Testis (tissue), 2 donors: ENCODE measurements at regions not wholly inside any gene's neighbourhood (a gene's known extent, or its start where the extent isn't known, plus 50 kb on each side); places are given as distances from the start of the nearest gene placed in this dataset.

Source experiments
- DNase-seq: peaks from one replicate; pipeline ENCODE4 v3.0.0-alpha.2; 2019
- H3K27ac ChIP-seq, 2 donors: fragments of 200-600 bp; sonication (generic); one replicate each; pipeline ENCODE4 v1.5.1; 2019
- H3K27me3 ChIP-seq: fragments of 200-600 bp; sonication (generic); one replicate; pipeline ENCODE4 v1.5.1; 2019
- H3K36me3 ChIP-seq: fragments of 200-600 bp; sonication (generic); one replicate; pipeline ENCODE4 v1.5.1; 2017; ENCODE audit warnings: low read depth; ENCODE audit errors: missing control alignments
- H3K4me1 ChIP-seq: fragments of 200-600 bp; sonication (generic); one replicate; pipeline ENCODE4 v1.5.1; 2019
- H3K4me3 ChIP-seq, 2 donors: fragments of 200-600 bp; sonication (generic); one replicate each; pipeline ENCODE4 v1.5.1; 2017 to 2019
- H3K9me3 ChIP-seq: fragments of 200-600 bp; sonication (generic); one replicate; pipeline ENCODE4 v1.5.1; 2017
- POLR2A ChIP-seq: fragments of 450-650 bp; IDR thresholded peaks from one replicate; pipeline ENCODE4 v1.6.1; 2017; ENCODE audit warnings: antibody characterized with exemption, mild to moderate bottlenecking, moderate library complexity
- WGBS, 2 donors: methylation state at CpG; one replicate each; pipeline ENCODE4 v1.1.5; 2018; 5-methylcytosine and 5-hydroxymethylcytosine counted together
- intact Hi-C: fragments of 100-400 bp; cut with DNase I; formaldehyde crosslinking; loops from one replicate; pipeline ENCODE4 v1.15.1; 2023; ENCODE audit warnings: low total_unique reads
- TF ChIP-seq, protein P1 (sequence below), 3 experiments: fragments of 450-650 bp in 2 of 3; fragments of 200-600 bp in 1 of 3; sonication (generic) in 1 of 3; IDR thresholded peaks; one replicate each; pipeline ENCODE4 v1.5.1; 2016 to 2019; ENCODE audit warnings: antibody characterized with exemption in 3 of 3, mild to moderate bottlenecking in 2 of 3, moderate library complexity in 1 of 3

DNA sequence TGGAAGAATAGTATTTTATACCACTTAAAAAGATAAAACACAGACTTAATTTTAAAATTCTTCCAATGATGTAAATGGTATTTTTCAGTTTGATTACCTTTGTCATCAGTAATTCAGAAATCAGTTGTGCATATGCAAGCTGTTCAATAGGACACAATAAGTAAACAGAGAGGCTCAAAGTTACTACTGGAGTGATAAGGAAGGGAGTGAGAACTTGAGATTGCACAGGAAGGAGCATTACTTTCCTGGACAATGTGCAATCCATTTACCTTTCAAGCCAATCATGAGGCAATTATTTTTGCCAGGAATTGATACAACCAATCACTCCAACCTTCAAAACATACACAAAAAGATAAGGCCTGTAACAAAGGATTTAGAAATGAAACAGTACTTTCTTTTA lies 1024.3 kb downstream of the RAPGEF2 start:
- Histone ChIP-seq H3K27ac (no peak overlapping the region), H3K27me3 (no peaks in the 10 kb centered on the region), H3K4me1 (no peaks in the 10 kb centered on the region), H3K9me3 (no peaks in the 10 kb centered on the region), H3K36me3 (no peaks in the 10 kb centered on the region), H3K4me3 (no peak overlapping the region)
- intact Hi-C loops: no loop called here
- TF ChIP-seq, protein P1, sequence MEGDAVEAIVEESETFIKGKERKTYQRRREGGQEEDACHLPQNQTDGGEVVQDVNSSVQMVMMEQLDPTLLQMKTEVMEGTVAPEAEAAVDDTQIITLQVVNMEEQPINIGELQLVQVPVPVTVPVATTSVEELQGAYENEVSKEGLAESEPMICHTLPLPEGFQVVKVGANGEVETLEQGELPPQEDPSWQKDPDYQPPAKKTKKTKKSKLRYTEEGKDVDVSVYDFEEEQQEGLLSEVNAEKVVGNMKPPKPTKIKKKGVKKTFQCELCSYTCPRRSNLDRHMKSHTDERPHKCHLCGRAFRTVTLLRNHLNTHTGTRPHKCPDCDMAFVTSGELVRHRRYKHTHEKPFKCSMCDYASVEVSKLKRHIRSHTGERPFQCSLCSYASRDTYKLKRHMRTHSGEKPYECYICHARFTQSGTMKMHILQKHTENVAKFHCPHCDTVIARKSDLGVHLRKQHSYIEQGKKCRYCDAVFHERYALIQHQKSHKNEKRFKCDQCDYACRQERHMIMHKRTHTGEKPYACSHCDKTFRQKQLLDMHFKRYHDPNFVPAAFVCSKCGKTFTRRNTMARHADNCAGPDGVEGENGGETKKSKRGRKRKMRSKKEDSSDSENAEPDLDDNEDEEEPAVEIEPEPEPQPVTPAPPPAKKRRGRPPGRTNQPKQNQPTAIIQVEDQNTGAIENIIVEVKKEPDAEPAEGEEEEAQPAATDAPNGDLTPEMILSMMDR (IDR thresholded peaks at IDR 0.05): no peak
- no peak for TF ChIP-seq POLR2A
- no peak for DNase-seq

DNA sequence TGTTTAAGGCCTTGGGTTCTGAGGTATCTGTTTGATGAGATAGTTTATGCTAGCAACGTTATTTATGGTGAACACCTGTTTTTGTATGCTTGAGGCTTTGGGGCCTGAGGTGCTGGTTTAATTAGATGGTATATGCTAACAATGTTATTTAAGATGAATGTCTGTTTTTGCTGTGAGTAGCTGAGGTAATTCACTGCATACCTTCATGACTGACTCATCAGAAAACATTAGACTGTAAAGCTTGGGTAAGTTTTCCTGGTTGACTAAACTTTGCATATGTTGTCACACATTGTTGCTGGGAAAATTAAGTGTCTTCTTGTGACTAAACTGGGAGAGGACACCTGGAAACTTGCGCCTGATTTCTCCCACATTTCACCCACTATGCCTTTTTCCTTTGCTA lies 1026.6 kb downstream of the RAPGEF2 start:
- no peaks in the 10 kb centered on the region for H3K4me1 ChIP-seq
- H3K27me3 ChIP-seq: no peaks in the 10 kb centered on the region
- TF ChIP-seq, protein P1 (IDR thresholded peaks at IDR 0.05): no peak
- no peak for TF ChIP-seq POLR2A
- DNase-seq: no peak
- intact Hi-C loops: no loop called here
- no peak overlapping the region for H3K27ac ChIP-seq
- no peaks in the 10 kb centered on the region for H3K9me3 ChIP-seq
- H3K4me3 ChIP-seq: no peak overlapping the region
- WGBS, 2 donors: 63 to 74% methylated on average over 2 of the region's 2 CpGs
- no peaks in the 10 kb centered on the region for H3K36me3 ChIP-seq

DNA sequence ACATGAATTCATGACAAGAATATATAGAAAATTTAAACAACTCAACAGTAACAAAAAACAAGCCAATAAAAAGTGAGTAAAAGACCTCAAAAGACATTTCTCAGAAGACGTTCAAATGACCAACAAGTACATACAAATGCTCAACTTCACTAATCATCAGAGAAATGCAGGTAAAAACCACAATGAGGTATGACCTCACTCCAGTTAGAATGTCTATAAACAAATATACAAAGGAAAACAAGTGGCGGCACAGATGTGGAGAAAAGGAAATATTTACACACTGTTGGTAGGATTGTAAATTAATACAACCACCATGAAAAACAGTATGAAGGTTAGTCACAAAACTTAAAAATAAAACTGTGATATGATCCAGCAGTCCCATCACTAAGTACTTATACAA lies 1033.1 kb downstream of the RAPGEF2 start:
- H3K9me3 ChIP-seq: no peaks in the 10 kb centered on the region
- 89 to 94% methylated on average over 2 of the region's 2 CpGs for WGBS, 2 donors
- H3K4me3 ChIP-seq: no peak overlapping the region
- no peak overlapping the region for H3K27ac ChIP-seq
- H3K27me3 ChIP-seq: no peaks in the 10 kb centered on the region
- H3K4me1 ChIP-seq: no peaks in the 10 kb centered on the region
- DNase-seq: no peak
- intact Hi-C loops: no loop called here
- H3K36me3 ChIP-seq: no peaks in the 10 kb centered on the region
- TF ChIP-seq POLR2A: no peak
- TF ChIP-seq, protein P1 (IDR thresholded peaks at IDR 0.05): no peak

DNA sequence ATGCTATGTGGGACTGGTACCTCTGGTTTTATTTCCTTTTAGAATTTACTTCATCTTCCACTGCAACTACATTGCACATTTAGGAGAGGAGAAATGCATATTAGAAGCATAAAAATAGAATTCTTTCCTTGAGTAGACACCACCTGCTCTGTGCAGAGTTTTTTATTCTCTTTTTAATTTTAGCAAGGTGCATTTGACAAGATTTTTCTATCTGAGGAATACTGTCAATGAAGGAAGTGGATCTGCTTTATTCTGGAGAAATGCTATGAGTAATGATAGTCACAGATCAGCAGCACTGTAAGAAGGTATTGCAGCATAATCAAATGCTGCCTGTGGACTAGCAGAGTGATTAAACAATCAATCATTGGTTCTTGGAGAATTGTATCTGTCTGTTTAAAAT lies 1038.3 kb downstream of the RAPGEF2 start:
- Histone ChIP-seq H3K9me3 (no peaks in the 10 kb centered on the region), H3K27me3 (no peaks in the 10 kb centered on the region), H3K4me3 (no peak overlapping the region), H3K36me3 (no peaks in the 10 kb centered on the region), H3K4me1 (no peaks in the 10 kb centered on the region), H3K27ac (no peak overlapping the region)
- DNase-seq: no peak
- intact Hi-C loops: no loop called here
- TF ChIP-seq, protein P1 (IDR thresholded peaks at IDR 0.05): no peak
- TF ChIP-seq POLR2A: no peak

DNA sequence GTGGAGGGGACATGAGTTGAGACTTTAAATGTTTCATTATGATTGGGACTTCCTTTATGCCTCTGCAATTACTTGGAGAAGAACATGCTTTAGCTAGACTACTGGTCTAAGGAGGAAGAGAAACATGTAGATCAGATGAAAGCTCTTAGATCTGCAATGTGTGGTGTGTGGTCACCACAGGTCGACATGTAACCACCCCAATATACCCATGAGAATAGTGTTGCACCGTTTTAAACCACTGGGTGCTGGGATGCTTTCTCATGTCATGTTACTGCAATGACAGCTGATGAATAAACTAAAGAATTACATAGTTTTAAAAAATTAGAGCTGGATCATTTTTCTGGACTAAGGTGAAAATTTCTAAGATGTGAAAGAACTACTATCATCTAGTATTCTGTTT lies 1039.7 kb downstream of the RAPGEF2 start:
- Histone ChIP-seq H3K27me3 (no peaks in the 10 kb centered on the region), H3K9me3 (no peaks in the 10 kb centered on the region), H3K36me3 (no peaks in the 10 kb centered on the region), H3K4me1 (no peaks in the 10 kb centered on the region), H3K4me3 (no peak overlapping the region), H3K27ac (no peak overlapping the region)
- DNase-seq: no peak
- intact Hi-C loops: no loop called here
- no peak for TF ChIP-seq POLR2A
- TF ChIP-seq, protein P1 (IDR thresholded peaks at IDR 0.05): no peak
- WGBS, 2 donors: 75 to 86% methylated on average over 2 of the region's 2 CpGs
